ENCODE measurements at regions not wholly inside any gene's neighbourhood (a gene's known extent, or its start where the extent isn't known, plus 50 kb on each side); places are given as distances from the start of the nearest gene placed in this dataset.

GRCh38 chr10:78700413-78700812, 368.4 kb upstream of the ZMIZ1 start:
- no peak for DNase-seq (ENCODE audit: low spot score)

DNA sequence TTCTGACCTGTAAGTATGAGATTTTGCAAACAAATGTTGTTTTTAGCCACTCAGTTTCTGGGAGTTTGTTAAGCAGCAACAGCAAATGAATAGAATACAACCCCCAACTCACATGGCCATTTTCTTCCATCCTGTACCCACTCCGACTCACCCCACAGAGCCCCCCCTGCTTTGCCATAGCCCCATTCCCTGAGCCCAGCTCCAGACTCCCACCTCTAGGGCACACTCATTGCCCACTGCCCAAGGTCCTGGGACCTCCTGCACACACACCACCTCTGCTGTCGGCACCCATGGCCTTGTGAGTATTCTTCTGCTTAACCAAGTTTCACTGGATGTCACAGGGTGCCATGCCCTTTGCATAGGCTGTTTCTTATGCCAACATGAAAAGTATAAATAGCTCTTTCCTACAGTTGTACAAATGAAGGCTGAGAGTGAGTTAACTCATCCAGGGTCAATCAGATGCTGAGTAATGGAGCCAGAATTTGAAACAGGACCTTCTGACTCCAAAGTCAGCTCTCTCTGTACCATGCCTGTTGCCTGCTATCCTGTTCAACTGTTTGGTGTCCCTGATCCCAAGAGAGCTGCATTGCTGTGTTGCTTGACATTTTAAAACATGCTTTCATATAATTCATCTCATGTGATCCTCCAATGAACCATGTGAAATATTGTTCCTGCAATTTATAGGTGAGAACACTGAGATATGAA, 367.8 kb upstream of the ZMIZ1 start:
- no peak for TF ChIP-seq CTCF (IDR thresholded peaks at IDR 0.05; ENCODE audit: borderline replicate concordance, control extremely low read depth, extremely low read depth, insufficient read depth, missing control alignments)
- in situ Hi-C loops (cut with MboI; ENCODE audit: low sequenced_read_pairs, unreplicated experiment) = no loop called here
- no peak for DNase-seq (ENCODE audit: low spot score)

More at GRCh38 chr10:78700413-78700812, 368.4 kb upstream of the ZMIZ1 start:
- in situ Hi-C loops (cut with MboI; ENCODE audit: low sequenced_read_pairs, unreplicated experiment) = no loop called here
- TF ChIP-seq CTCF (IDR thresholded peaks at IDR 0.05; ENCODE audit: borderline replicate concordance, control extremely low read depth, extremely low read depth, insufficient read depth, missing control alignments) = no peak

DNA sequence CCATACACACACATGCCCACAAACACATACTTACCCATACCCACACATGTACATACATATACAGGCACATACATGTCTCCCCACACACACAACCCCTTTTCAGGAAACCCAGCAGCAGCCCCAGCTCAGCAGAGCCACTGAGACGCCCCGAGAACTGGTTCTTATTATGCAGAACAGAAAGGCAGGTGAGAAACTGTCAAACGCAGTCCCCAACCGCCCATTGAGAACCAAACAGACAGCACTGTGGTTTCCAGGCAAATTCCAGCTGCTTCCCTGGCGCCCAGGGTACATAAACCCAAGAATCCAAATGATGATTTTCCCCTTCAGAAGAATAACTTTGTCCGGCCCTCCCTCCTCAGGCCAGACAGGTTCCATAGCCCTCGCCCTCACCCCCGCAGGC, 366.6 kb upstream of the ZMIZ1 start:
- no peak for DNase-seq (ENCODE audit: low spot score)
- TF ChIP-seq CTCF (IDR thresholded peaks at IDR 0.05; ENCODE audit: borderline replicate concordance, control extremely low read depth, extremely low read depth, insufficient read depth, missing control alignments) = no peak
- in situ Hi-C loops (cut with MboI; ENCODE audit: low sequenced_read_pairs, unreplicated experiment) = no loop called here

GRCh38 chr10:78702876-78703275, 365.9 kb upstream of the ZMIZ1 start:
- TF ChIP-seq CTCF (IDR thresholded peaks at IDR 0.05; ENCODE audit: borderline replicate concordance, control extremely low read depth, extremely low read depth, insufficient read depth, missing control alignments) = no peak
- DNase-seq (ENCODE audit: low spot score) = no peak
- in situ Hi-C loops (cut with MboI; ENCODE audit: low sequenced_read_pairs, unreplicated experiment) = no loop called here

DNA sequence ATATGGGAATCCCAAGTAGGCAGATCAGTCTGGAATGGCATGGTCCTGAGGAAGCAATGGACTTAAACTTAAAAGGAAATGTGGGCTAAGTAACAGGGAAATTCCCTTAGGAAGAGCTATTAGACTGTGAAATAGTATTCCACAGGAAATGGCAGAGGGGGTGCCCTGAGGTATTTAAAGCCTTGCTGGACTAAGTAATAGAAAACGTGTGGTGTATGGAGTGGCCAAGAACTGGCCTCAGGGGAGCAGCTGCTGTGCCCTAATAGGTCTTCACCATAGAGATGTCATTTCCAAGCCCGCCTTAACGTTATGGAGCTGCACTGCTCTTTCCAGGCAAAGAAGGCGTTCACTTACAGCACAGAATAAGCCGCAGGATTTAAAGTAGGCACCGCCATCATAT, 365.2 kb upstream of the ZMIZ1 start:
- in situ Hi-C loops (cut with MboI; ENCODE audit: low sequenced_read_pairs, unreplicated experiment) = no loop called here
- TF ChIP-seq CTCF (IDR thresholded peaks at IDR 0.05; ENCODE audit: borderline replicate concordance, control extremely low read depth, extremely low read depth, insufficient read depth, missing control alignments) = no peak
- DNase-seq (ENCODE audit: low spot score) = no peak

DNA sequence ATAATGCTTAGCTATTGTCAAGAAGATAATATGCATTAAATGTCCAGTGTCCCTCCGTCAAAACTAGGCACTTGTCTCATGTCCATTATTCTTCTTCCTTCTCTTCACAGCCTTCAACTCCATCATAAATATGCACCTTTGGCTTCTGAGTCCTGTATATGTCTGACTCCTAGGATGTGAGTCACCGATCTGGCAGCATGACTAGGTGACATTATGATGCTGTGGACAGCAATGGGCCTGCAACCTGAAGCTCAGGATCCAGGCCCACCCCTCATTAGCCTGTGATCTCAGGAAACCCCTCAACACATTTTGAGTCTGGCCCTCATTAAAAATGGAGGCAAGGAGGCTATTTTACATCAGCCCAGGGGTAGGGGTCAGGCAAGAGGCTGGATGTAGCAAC, 362.5 kb upstream of the ZMIZ1 start:
- in situ Hi-C loops (cut with MboI; ENCODE audit: low sequenced_read_pairs, unreplicated experiment) = no loop called here
- no peak for DNase-seq (ENCODE audit: low spot score)
- TF ChIP-seq CTCF (IDR thresholded peaks at IDR 0.05; ENCODE audit: borderline replicate concordance, control extremely low read depth, extremely low read depth, insufficient read depth, missing control alignments) = no peak

All from GM13976 (cell line).